Kidney (tissue), 13 donors: ENCODE measurements at regions not wholly inside any gene's neighbourhood (a gene's known extent, or its start where the extent isn't known, plus 50 kb on each side); places are given as distances from the start of the nearest gene placed in this dataset.

ENCODE experiments used
- DNase-seq, 5 donors: peaks; one replicate each; pipeline ENCODE4 v3.0.0-alpha.2; 2013 to 2020
- FAIRE-seq: peaks from 2 replicates; lab custom pipeline; 2012; peaks lifted over from hg19 to GRCh38; lab: Jason Lieb, UNC
- H3K27ac ChIP-seq, 2 donors: one replicate each; pipeline ENCODE4 v1.7.0; 2013; ENCODE audit warnings: low read depth in 2 of 2, low read length in 2 of 2, inconsistent platforms in 1 of 2
- H3K27me3 ChIP-seq: one replicate; pipeline ENCODE4 v1.7.1; 2013; ENCODE audit warnings: low read length, inconsistent platforms; ENCODE audit not compliant: control insufficient read depth, insufficient read depth
- H3K36me3 ChIP-seq, 3 donors: one replicate each; pipeline versions ENCODE4 v1.7.0 to v1.7.1; 2013; ENCODE audit warnings: low read length in 3 of 3, control low read depth in 1 of 3, inconsistent platforms in 1 of 3; ENCODE audit not compliant: insufficient read depth in 3 of 3, control insufficient read depth in 2 of 3
- H3K4me1 ChIP-seq, 3 donors: one replicate each; pipeline versions ENCODE4 v1.7.0 to v1.7.1; 2013; ENCODE audit warnings: low read length in 3 of 3, inconsistent platforms in 1 of 3, low read depth in 1 of 3; ENCODE audit not compliant: control insufficient read depth in 2 of 3, insufficient read depth in 2 of 3
- H3K4me3 ChIP-seq, 3 donors: one replicate each; pipeline versions ENCODE4 v1.7.0 to v1.8.1; 2013; ENCODE audit warnings: low read length in 3 of 3, control low read depth in 1 of 3, inconsistent platforms in 1 of 3
- H3K9ac ChIP-seq, 3 donors: one replicate each; pipeline versions ENCODE4 v1.7.0 to v1.7.1; 2013; ENCODE audit warnings: low read length in 3 of 3, control low read depth in 1 of 3, inconsistent platforms in 1 of 3
- H3K9me3 ChIP-seq, 3 donors: one replicate each; pipeline versions ENCODE4 v1.7.0 to v1.7.1; 2013; ENCODE audit warnings: low read length in 3 of 3, control low read depth in 1 of 3, inconsistent platforms in 1 of 3; ENCODE audit not compliant: control insufficient read depth in 2 of 3, insufficient read depth in 1 of 3
- intact Hi-C: fragments of 100-400 bp; cut with DNase I; formaldehyde crosslinking; loops from one replicate; pipeline ENCODE4 v1.11.1; 2022
- TF ChIP-seq, protein P1 (sequence below): IDR thresholded peaks from 3 replicates; pipeline ENCODE4 v1.5.1; 2012; ENCODE audit warnings: mild to moderate bottlenecking, moderate library complexity, borderline replicate concordance; ENCODE audit not compliant: insufficient read depth; ENCODE audit errors: extremely low read depth
- donor health status: control.
- donor health status: control.
- donor health status: control.
- donor health status: control.
- donor health status: control.
- donor health status: DM: yes; HTN: yes; CAD: no.
- donor health status: Normal renal cell carcinoma (clear cell type).

DNA sequence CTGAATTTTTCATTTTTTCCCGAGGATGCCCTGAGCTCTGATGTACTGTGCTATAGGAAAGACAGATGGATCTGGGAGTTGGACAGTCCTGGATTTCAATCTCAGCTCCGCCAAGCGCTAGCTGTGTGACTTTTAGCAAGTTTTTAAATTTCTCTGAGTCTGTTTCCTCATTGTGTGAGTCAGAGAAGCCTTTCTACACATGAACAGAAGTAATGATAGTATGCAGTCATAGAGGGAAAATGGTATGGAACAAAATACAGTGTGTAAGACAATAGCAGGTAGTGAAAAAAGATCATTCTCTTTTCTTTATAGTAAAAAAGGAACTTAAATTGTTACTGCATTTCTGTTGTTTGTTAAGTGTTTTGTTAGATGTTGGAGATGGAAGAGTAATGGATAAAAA, 52.4 kb upstream of the PPM1B start:
- TF ChIP-seq, protein P1, sequence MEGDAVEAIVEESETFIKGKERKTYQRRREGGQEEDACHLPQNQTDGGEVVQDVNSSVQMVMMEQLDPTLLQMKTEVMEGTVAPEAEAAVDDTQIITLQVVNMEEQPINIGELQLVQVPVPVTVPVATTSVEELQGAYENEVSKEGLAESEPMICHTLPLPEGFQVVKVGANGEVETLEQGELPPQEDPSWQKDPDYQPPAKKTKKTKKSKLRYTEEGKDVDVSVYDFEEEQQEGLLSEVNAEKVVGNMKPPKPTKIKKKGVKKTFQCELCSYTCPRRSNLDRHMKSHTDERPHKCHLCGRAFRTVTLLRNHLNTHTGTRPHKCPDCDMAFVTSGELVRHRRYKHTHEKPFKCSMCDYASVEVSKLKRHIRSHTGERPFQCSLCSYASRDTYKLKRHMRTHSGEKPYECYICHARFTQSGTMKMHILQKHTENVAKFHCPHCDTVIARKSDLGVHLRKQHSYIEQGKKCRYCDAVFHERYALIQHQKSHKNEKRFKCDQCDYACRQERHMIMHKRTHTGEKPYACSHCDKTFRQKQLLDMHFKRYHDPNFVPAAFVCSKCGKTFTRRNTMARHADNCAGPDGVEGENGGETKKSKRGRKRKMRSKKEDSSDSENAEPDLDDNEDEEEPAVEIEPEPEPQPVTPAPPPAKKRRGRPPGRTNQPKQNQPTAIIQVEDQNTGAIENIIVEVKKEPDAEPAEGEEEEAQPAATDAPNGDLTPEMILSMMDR, result no peak
- no peaks in the 10 kb centered on the region for H3K27me3 ChIP-seq
- H3K4me1 ChIP-seq, result no peaks in the 10 kb centered on the region
- intact Hi-C loops, result no loop called here
- no peaks in the 10 kb centered on the region for H3K9me3 ChIP-seq
- DNase-seq (no peak), FAIRE-seq (no peak)
- H3K36me3 ChIP-seq, result no peaks in the 10 kb centered on the region
- no peak overlapping the region for H3K4me3 ChIP-seq
- no peak overlapping the region for H3K27ac ChIP-seq
- no peak overlapping the region for H3K9ac ChIP-seq

- FAIRE-seq (no peak), DNase-seq (no peak)
- TF ChIP-seq, protein P1, result no peak
- Histone ChIP-seq H3K27ac (no peak overlapping the region), H3K4me3 (no peak overlapping the region), H3K27me3 (no peaks in the 10 kb centered on the region), H3K4me1 (no peaks in the 10 kb centered on the region), H3K9ac (no peak overlapping the region), H3K36me3 (no peaks in the 10 kb centered on the region), H3K9me3 (no peaks in the 10 kb centered on the region)
- intact Hi-C loops, result no loop called here
Measured at GRCh38 chr2:44118257-44118656, 50.4 kb upstream of the PPM1B start.
